Stomach (tissue), 4 donors: ENCODE measurements at regions not wholly inside any gene's neighbourhood (a gene's known extent, or its start where the extent isn't known, plus 50 kb on each side); places are given as distances from the start of the nearest gene placed in this dataset.

Experiments
- POLR2A ChIP-seq, 4 donors: fragments of 450-650 bp; IDR thresholded peaks; one replicate each; pipeline ENCODE4 v1.6.1; 2016; ENCODE audit warnings: antibody characterized with exemption in 4 of 4, control low read depth in 2 of 4, mild to moderate bottlenecking in 1 of 4, moderate library complexity in 1 of 4
- POLR2AphosphoS5 ChIP-seq, 3 donors: sonication (generic); formaldehyde crosslinking; IDR thresholded peaks; one replicate each; pipeline ENCODE4 v1.6.1; 2016; ENCODE audit warnings: antibody characterized with exemption in 3 of 3

- TF ChIP-seq POLR2AphosphoS5 (IDR thresholded peaks at IDR 0.05): no peak
- TF ChIP-seq POLR2A (IDR thresholded peaks at IDR 0.05): no peak
These were observed 232.2 kb upstream of the CTBP2 start for GRCh38 chr10:125392609-125393008.
